ENCODE measurements at regions not wholly inside any gene's neighbourhood (a gene's known extent, or its start where the extent isn't known, plus 50 kb on each side); places are given as distances from the start of the nearest gene placed in this dataset.

DNA sequence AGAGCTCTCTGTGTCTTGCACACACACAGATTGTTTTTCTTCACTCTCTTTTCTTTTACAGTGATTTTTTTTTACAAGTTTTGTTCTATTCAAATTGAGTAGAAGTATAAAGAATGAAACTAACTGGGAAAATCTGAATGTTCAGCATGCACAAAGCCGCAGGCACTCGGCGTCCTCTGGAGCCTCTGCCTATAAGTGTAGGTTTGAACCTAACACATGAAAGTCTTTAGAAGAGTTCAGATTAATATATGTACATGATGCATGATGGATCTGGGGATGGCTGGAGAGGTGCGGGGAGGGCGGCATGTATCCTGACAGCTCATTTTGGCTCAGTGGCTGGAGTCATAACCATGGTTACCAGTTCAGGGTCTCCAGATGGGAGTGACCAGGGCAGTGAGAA lies 301.1 kb upstream of the CDH4 start (continued):
- TF ChIP-seq CHD7 (IDR thresholded peaks at IDR 0.05; ENCODE audit: insufficient replicate concordance, low read length) = no peak
- no peak for TF ChIP-seq JUND (IDR thresholded peaks at IDR 0.05; ENCODE audit: low read length)
- no peak for TF ChIP-seq YY1 (IDR thresholded peaks at IDR 0.05; ENCODE audit: low read depth, low read length)
- no peak for TF ChIP-seq RFX5 (IDR thresholded peaks at IDR 0.05; ENCODE audit: borderline replicate concordance, low read depth, low read length)
- TF ChIP-seq SP1 (IDR thresholded peaks at IDR 0.05; ENCODE audit: low read depth, low read length) = no peak
- TF ChIP-seq POLR2AphosphoS5 (IDR thresholded peaks at IDR 0.05; ENCODE audit: low read depth, low read length) = no peak
- no peak for TF ChIP-seq KDM1A (IDR thresholded peaks at IDR 0.05; ENCODE audit: borderline replicate concordance, low read length)
- no peak for TF ChIP-seq BACH1 (IDR thresholded peaks at IDR 0.05; ENCODE audit: low read length)
- TF ChIP-seq CBX5 (IDR thresholded peaks at IDR 0.05; ENCODE audit: low read depth, low read length) = no peak
- no peak for TF ChIP-seq CBX8 (IDR thresholded peaks at IDR 0.05; ENCODE audit: borderline replicate concordance, low read depth, low read length)

Measured in H1 (cell line).